Inflammatory macrophage treated with lipopolysaccharide for 1 hour (primary cell): ENCODE measurements at regions not wholly inside any gene's neighbourhood (a gene's known extent, or its start where the extent isn't known, plus 50 kb on each side); places are given as distances from the start of the nearest gene placed in this dataset.

Source experiments
- DNase-seq, 2 donors: peaks; one replicate each; pipeline ENCODE4 v3.0.0-alpha.2; 2020 to 2022

DNA sequence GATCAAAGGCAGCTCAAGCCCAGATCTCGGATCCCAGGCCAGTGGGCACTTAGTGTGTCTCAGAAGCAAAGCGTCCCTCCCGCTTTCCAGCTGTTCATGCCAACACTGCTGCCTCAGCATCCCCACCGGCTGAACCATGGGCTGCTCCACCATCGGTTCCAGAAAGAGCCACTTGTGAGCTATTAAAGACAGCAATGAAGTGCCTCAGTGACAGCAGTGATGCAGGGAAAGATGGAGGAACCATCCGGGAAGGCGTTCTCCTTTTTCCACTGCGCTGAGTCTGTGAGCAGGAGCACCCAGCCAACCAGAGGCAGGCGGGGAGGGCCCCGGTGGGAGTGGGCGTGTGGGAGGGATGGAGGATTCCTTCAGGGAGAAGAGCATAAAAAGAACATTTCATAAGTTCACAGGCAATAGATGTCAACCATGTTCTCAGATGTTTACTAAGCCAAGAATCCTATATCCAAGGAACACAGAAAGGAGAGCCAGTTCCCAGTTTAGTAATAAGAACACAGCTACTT lies 96.2 kb upstream of the MKI67 start:
- DNase-seq = no peak

GRCh38 chr10:128230401-128230800 lies 104.2 kb upstream of the MKI67 start:
- peak; percentile 30 to 36 for DNase-seq

GRCh38 chr10:128233422-128233821 lies 107.2 kb upstream of the MKI67 start:
- no peak for DNase-seq

DNA sequence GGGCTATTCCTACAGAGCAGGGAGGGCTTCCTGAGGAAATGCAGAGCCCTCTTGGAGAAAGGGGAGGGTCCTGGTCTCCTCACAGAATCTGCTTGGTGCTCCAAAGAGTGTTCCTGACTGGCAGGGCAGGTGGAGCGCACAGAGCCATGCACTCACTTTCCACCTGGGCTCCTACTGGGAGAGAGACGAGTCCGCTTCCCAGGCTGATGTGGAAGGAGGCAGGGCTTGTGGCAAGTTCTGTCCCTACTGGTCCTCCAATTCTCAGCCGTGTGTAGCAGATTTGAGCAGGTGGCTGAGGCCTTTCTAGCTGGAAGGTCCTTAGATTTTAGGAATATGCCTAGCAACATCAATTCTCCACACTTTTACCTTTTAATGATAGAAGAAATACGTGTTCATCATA lies 111.5 kb upstream of the MKI67 start:
- DNase-seq = no peak

DNA sequence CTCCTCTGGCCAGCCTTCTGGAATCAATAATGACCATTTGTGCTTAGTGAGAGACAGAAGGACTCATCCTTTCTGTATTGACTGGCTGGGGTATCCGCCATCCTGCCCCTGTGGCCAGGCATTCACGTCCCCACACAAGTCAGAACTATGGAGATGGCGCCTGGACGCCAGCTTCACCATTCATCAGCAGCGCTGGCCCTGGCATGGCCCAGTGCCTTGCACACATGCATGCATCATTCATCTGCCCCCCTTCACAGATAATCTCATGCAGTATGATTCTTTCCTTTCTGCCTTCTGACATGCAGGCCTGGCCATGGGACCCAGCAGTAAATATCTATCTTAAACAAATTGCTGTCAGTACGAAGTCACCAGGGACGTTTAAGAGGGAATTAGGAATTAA lies 114.8 kb upstream of the MKI67 start:
- no peak for DNase-seq

- DNase-seq = no peak
Measured at GRCh38 chr10:128242641-128243040, 116.4 kb upstream of the MKI67 start.

DNA sequence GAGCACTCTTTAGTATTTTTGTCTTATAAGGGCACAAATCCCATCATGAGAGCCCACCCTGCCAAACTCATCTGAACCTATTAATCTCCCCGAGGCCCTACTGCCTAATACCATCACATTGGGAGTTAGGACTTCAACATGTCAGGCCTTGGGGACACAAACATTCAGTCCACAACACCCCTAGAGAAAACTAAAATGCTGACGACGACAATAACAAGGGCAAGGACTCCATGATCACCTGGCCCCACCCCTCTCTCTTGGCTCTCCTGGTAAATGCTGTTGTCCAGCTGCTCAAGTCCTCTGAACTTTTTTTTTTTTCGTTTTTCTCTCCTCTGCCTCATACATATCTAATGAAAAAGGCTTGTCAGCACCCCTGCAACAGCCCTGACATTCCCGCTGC lies 118.8 kb upstream of the MKI67 start:
- no peak for DNase-seq

DNA sequence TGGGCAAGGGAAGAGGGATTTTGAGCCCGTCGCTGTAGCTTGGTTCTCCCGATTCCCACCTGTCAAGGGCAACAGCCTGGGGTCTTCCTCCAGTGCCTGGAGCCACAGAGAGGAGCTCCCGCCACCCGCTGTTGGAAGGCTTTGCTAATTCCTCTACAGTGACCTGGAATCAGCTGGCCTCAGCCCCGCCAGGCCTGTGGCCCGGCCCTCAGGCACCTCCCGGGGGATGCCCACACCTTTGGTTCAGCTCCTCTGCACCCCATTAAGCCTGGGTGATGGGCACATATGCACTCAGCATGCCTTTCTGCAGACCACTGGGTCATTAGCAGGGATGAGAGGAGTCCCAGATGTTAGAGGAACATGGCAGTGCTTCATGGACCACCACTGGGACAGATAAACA lies 121.4 kb upstream of the MKI67 start:
- DNase-seq = no peak

DNA sequence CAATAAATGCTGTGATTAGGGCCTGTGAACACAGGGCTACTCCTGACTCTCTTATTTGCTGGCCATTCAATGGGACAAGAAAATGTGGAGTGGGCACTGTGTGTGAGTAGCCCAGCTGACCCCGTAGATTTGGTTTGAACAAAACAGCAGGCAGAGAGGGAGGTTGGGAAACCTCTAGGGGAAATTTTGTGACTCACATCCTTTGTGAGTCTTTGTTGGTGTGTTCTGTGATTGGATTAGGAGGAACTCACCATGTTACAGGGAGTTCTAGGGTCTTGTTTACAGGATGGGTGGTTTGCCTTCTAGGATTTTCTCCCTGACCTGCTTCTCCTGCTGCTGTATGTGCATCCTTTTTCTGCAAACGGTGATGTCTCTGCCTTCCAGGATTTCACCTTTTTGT lies 128.3 kb upstream of the MKI67 start:
- peak; percentile 30 to 37 for DNase-seq

DNA sequence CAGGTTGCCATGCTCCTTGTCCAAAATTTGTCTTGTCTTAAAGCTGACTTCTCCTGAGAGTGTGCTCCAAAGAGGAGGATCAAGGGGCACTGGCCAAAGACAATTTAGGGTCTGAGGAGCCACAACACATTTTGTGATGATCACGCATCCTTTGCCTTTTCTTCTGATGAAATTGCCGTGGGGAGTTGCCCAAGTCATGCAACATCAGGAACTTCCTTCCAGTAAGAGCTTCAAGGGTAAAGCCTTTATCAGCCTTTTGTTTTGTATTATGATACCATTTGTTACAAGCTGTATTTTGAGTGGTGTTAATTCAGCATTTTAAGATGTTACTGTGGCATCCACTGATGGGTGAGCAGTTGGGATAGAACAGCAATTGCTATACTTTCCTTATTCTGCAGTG lies 131.2 kb upstream of the MKI67 start:
- peak; percentile 60 to 64 for DNase-seq

DNA sequence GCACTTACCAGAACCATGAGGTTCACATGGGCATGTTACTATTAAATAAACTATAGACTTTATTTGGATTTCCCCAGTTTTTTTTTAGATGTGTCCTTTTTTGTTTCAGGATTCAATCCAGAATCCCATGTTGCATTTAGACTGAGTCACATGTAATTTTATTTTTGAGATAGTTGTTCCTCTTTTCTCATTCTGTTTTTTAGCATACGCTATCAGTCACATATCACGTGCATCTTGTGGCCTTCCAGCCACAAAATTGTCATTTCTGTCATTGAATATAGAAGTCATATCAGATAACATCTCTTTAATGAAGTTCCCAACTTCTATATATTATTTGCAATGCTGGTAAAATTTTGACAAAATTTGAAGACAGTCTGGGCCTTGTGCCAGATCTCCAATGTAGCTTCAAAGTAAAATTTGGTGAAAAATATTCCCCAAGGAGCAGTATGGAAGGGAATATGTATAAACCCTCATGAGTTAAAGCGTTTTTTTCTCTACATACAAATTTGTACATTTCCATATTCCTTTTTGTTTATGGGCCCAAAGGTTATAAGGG lies 132.3 kb upstream of the MKI67 start:
- DNase-seq = peak; percentile 11 to 15

- peak; percentile 22 to 69 for DNase-seq
Measured at GRCh38 chr10:128263891-128264688, 137.9 kb upstream of the MKI67 start.

DNA sequence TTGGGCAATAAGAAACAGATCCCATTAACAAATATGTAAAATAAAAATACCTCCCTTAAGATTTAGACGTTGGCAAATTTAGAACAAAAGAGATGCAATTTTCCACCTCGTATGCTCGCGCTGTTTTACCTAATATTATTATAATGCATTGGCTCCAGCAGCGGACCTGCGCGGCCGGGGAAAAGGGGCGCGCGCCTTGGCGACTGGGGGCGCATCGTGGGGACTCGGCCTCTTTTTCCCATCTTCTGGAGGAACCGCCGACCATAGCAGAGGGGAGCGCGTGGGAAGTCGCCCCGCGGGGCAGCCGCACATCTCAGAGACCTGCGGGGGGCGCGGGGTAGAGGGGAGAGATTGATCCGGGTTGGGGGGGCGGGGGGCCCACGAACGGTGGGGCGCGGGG lies 139.4 kb upstream of the MKI67 start:
- DNase-seq = no peak

DNA sequence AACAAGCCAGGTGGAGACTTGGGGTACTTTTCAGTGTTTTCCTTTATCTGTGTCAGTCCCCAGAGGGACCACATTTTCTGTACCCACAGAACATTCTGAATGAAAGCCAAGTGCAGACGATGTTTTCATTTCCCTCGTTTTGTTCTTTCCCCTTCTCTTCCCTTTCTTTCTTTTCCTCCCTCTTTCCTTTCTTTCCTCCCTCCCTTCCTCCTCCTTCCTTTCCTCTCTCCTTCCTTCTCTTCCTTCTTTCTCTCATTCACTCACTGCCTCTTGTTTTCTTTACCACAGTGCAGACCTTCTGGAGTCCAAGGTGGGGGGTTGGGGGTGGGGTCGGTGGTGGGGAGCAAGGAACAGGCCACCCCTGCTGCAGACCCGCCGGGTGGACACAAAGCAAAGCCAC lies 141.4 kb upstream of the MKI67 start:
- DNase-seq = no peak

DNA sequence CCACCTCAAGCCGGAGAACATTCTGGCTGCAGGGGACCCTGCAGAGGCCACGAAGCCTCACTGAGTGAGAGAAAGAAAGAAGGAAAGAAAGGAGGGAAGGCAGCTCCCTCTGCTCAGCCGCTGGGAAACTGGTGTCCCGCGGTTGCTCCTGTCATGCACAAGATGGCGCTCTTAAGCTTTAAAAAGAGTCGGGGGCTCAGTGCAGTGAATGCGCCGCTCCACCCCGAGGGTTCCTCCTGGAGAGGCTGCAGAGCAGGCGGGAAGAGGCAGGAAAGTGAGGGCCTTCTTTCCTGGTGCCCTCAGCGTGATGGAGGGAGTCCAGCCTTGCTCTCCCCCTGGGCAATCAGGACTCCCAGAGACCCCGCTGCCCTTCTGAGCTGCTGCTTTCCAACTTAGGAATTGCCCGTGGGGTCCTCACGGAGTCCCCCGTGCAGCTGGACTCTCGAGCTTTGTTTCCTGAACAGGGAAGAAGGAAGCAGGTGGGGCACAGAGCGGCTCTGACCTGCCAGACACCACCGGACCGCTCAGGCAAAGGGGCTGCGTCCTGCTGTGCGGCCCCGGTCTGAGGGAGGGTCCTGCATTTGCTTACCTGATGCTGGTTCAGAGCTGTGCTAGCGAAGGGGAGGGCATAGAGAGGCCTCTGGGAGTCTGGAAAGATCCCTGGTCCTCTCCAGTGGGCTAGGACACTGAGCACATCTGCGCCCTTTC lies 141.9 kb upstream of the MKI67 start:
- DNase-seq = no peak

DNA sequence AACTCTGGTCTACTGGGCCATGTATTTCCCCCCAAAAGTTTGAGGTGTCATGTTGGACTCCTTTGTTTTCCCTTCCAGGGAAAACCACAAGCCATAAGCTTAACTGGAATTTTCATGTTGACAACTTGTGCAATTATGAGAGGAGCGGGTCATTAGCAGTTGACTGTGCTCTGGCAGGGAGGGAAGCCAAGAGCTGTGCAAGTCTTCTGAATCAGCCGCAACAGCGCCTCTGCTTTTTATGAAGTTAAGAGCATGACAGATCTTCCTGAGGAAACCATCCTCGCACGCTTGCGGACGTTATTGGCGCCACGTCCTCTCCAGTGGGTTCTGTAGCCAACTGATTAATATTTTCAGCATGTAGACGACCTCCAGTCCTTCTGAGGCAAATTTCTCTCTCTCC lies 148.7 kb upstream of the MKI67 start:
- peak; percentile 7 to 25 for DNase-seq

DNA sequence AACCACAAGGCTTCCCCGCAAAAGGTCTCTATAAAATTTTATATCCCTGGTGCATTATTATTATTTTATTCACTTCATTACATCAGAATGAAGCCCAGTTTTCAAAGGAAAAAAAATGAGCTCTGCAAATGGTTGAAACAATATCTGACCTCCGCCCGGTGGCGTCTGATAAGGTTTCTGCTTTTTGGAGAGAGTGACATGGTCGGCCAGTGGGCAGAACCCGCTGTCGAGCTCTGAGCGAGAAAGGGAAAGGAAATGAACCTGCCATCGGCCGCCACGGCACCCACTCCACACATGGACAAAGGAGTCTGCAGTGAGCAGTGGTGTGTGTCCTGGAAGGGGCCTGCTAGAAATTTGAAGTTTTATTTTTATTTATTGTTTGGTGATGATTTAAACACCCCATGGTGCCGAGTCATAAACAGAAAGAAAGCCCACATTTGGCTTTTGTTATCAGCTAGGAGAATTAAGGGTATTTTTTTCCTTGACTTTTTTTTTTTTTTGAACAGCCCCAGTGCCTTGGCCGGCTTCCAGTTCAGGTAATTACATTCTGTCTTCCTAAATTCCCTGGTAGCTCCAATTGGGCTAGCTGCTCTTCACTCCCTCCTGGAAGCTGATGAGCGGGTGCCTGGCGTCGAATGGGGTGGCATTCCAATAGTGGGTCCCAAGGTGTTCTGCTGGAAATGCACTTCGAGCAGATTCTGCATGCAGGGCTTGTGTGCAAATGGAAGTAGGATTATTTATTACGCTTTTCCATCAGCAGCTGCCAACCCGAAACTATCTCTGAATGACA lies 149.4 kb upstream of the MKI67 start:
- DNase-seq = no peak

- DNase-seq = no peak
Measured at GRCh38 chr10:128277267-128277840, 151.1 kb upstream of the MKI67 start.

DNA sequence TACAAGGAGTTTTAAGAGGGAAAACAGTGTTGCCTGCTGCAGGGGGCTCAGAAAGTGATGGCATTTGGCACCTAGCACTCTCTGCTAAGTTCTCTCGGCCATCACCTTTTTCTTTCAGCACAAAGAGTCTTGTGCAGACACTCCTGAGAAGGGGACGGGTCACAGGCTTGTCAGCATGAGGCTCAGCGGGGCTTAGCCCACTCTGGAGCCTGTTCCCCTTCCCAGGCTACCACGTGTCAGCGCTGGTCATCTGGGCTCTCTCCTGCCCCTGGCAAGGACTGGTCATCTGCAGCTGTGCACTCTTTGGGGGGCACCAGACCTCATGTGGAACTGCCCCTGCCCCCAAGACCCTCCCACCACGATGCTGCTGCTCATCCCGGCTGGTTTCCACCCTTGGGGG lies 152.1 kb upstream of the MKI67 start:
- DNase-seq = no peak

GRCh38 chr10:128280271-128280670 lies 154.0 kb upstream of the MKI67 start:
- no peak for DNase-seq

- DNase-seq = no peak
Measured at GRCh38 chr10:128281343-128281742, 155.1 kb upstream of the MKI67 start.

GRCh38 chr10:128281861-128282260 lies 155.6 kb upstream of the MKI67 start:
- DNase-seq = no peak
